Left lung (tissue), 4 donors: ENCODE measurements at regions not wholly inside any gene's neighbourhood (a gene's known extent, or its start where the extent isn't known, plus 50 kb on each side); places are given as distances from the start of the nearest gene placed in this dataset.

Experiments used
- ATAC-seq: fragments of 200-7000 bp; cut with Tn5 transposase; one replicate; pipeline ENCODE4 v1.9.1; 2020; ENCODE audit warnings: moderate library complexity
- DNase-seq, 4 donors: peaks; one replicate each; pipeline ENCODE4 v3.0.0-alpha.2; 2013 to 2020
- H3K27ac ChIP-seq, 2 donors: fragments of 200-600 bp; sonication (generic) in 1 of 2; one replicate each; pipeline versions ENCODE4 v1.5.0 to v1.8.0; 2020 to 2021
- H3K27me3 ChIP-seq, 2 donors: fragments of 200-600 bp; sonication (generic) in 1 of 2; one replicate each; pipeline versions ENCODE4 v1.5.0 to v1.8.0; 2020 to 2021
- H3K36me3 ChIP-seq, 2 donors: fragments of 200-600 bp; sonication (generic) in 1 of 2; one replicate each; pipeline versions ENCODE4 v1.5.0 to v1.8.0; 2020 to 2021
- H3K4me1 ChIP-seq, 2 donors: fragments of 200-600 bp; one replicate each; pipeline ENCODE4 v1.8.0; 2021
- H3K4me3 ChIP-seq, 2 donors: fragments of 200-600 bp; sonication (generic) in 1 of 2; one replicate each; pipeline versions ENCODE4 v1.5.0 to v1.8.0; 2020 to 2021; ENCODE audit warnings: mild to moderate bottlenecking in 1 of 2
- H3K9me3 ChIP-seq, 2 donors: fragments of 200-600 bp; sonication (generic) in 1 of 2; one replicate each; pipeline versions ENCODE4 v1.5.0 to v1.8.0; 2020 to 2021
- intact Hi-C, 2 donors: fragments of 100-400 bp; cut with DNase I; formaldehyde crosslinking; loops; one replicate each; pipeline versions ENCODE4 v1.11.2 to v1.14.2; 2022
- TF ChIP-seq, protein P1 (sequence below), 2 donors: fragments of 200-600 bp; sonication (generic) in 1 of 2; IDR thresholded peaks; one replicate each; pipeline versions ENCODE4 v1.5.0 to v1.8.0; 2021; ENCODE audit warnings: antibody characterized with exemption in 2 of 2
- donor health status: DM: no; HTN: yes; CAD: no.
- donor health status: DM: no; HTN: no; CAD: no.

DNA sequence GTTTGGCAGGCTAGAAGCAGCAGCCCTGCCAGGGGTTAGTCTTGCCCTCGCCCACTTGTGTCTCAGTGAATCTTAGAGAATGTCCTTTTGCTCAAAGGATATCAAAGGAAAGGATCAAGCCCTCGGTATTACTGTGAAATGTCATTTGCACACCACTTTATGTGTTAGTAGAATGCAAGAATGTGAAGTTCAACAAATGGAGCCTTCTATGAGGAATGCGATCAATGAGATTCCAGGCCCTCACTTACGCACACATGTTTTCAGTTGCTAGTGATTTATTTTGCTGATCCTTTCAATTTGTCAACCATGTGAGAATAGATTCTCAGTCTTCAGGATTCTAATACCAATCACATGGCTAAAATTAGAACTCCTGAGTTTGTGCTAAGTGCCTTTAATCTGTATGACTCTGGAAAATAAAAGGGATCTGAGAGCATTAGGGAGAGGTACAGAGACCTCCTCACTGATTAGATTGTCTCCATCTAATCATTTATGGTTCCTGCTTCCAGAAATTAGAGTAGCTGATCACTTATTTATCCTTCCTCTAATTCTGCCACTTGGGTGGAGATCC, 123.0 kb upstream of the SP4 start:
- no peak overlapping the region for H3K4me3 ChIP-seq
- no peaks in the 10 kb centered on the region for H3K4me1 ChIP-seq
- intact Hi-C loops: no loop called here
- peaks cover 0 to 4% of the 10 kb centered on the region in 2 donors for H3K9me3 ChIP-seq
- no peaks in the 10 kb centered on the region for H3K27me3 ChIP-seq
- no peaks in the 10 kb centered on the region for H3K36me3 ChIP-seq
- TF ChIP-seq, protein P1, sequence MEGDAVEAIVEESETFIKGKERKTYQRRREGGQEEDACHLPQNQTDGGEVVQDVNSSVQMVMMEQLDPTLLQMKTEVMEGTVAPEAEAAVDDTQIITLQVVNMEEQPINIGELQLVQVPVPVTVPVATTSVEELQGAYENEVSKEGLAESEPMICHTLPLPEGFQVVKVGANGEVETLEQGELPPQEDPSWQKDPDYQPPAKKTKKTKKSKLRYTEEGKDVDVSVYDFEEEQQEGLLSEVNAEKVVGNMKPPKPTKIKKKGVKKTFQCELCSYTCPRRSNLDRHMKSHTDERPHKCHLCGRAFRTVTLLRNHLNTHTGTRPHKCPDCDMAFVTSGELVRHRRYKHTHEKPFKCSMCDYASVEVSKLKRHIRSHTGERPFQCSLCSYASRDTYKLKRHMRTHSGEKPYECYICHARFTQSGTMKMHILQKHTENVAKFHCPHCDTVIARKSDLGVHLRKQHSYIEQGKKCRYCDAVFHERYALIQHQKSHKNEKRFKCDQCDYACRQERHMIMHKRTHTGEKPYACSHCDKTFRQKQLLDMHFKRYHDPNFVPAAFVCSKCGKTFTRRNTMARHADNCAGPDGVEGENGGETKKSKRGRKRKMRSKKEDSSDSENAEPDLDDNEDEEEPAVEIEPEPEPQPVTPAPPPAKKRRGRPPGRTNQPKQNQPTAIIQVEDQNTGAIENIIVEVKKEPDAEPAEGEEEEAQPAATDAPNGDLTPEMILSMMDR (IDR thresholded peaks at IDR 0.05): no peak
- DNase-seq (no peak), ATAC-seq (no peak)
- no peak overlapping the region for H3K27ac ChIP-seq

DNA sequence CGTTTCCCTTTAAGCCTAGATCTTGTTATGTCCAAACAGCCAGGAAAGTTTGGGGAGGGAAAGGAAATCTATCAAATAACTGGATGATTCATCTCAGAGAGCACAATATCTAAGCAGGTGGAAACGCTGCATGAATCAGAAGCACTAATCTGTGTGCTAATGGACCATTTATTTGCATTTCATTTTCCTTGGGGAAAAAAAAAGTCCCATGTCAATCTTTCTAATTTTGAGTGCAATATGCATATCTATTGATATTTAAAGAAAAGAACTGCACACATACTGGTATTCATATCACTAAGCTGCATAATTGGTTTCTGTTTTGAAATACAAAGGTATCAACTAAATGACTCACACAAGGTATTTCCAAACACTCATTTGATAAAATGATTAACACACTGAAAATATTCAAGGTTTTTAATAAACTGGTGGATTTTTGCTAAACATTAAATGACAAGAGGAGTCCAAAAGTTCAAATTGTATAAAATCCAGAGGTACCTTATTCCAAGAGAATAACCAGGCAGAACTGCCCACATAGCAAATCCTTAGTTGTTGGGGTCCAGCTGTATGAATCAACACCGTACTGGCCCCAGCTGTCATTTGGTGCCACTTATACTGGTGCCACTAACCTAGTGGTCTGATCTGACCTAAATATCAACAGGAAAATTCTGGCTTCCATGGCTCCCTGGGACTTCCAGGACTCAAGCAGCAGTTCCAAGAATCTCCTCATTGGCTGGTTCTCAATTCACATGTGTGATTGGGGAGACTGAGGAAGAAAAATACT, 122.2 kb upstream of the SP4 start:
- Histone ChIP-seq H3K4me1 (no peaks in the 10 kb centered on the region), H3K36me3 (no peaks in the 10 kb centered on the region), H3K27ac (no peak overlapping the region), H3K9me3 (peaks cover 0 to 4% of the 10 kb centered on the region in 2 donors), H3K4me3 (no peak overlapping the region), H3K27me3 (no peaks in the 10 kb centered on the region)
- intact Hi-C loops: no loop called here
- TF ChIP-seq, protein P1 (IDR thresholded peaks at IDR 0.05): no peak
- DNase-seq (no peak), ATAC-seq (no peak)

DNA sequence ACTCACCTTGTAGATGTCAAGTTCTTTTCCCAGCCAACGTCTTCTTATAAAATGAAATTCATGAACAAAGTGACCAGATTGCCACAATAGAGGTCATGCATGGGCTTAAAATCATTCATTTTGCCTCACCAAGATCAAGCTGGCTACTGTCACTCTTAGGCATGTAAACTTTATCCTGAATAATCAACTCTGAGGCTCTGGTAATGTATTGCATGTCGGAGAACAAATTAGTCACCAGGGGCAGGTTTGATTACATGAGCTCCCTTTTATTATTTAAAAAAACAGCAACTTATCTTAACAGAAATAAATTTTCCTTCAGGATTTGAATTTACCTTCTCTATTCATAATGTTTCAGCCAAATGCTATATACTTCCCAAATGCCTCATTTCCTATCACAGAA, 112.9 kb upstream of the SP4 start:
- no peaks in the 10 kb centered on the region for H3K27me3 ChIP-seq
- no peaks in the 10 kb centered on the region for H3K9me3 ChIP-seq
- no peaks in the 10 kb centered on the region for H3K36me3 ChIP-seq
- ATAC-seq (no peak), DNase-seq (no peak)
- no peaks in the 10 kb centered on the region for H3K4me1 ChIP-seq
- H3K27ac ChIP-seq: no peak overlapping the region
- TF ChIP-seq, protein P1 (IDR thresholded peaks at IDR 0.05): no peak
- intact Hi-C loops: no loop called here
- H3K4me3 ChIP-seq: no peak overlapping the region

GRCh38 chr7:21317966-21318915, 109.6 kb upstream of the SP4 start:
- Histone ChIP-seq H3K36me3 (no peaks in the 10 kb centered on the region), H3K27ac (no peak overlapping the region), H3K4me1 (no peaks in the 10 kb centered on the region), H3K9me3 (no peaks in the 10 kb centered on the region), H3K27me3 (no peaks in the 10 kb centered on the region), H3K4me3 (no peak overlapping the region)
- ATAC-seq (no peak), DNase-seq (peak in 2 of 4 donors; percentile 8 to 19)
- TF ChIP-seq, protein P1 (IDR thresholded peaks at IDR 0.05): no peak
- intact Hi-C loops: no loop called here

GRCh38 chr7:21318916-21319270, 109.0 kb upstream of the SP4 start:
- H3K36me3 ChIP-seq: no peaks in the 10 kb centered on the region
- ATAC-seq (no peak), DNase-seq (no peak)
- TF ChIP-seq, protein P1 (IDR thresholded peaks at IDR 0.05): no peak
- no peak overlapping the region for H3K27ac ChIP-seq
- no peaks in the 10 kb centered on the region for H3K4me1 ChIP-seq
- no peaks in the 10 kb centered on the region for H3K27me3 ChIP-seq
- no peaks in the 10 kb centered on the region for H3K9me3 ChIP-seq
- no peak overlapping the region for H3K4me3 ChIP-seq
- intact Hi-C loops: no loop called here
